Activated T-cell treated with anti-CD3 and anti-CD28 coated beads for 1 hour (primary cell): ENCODE measurements at regions not wholly inside any gene's neighbourhood (a gene's known extent, or its start where the extent isn't known, plus 50 kb on each side); places are given as distances from the start of the nearest gene placed in this dataset.

ENCODE experiments used
- DNase-seq: peaks from one replicate; pipeline ENCODE4 v3.0.0-alpha.2; 2020; ENCODE audit warnings: low read depth

DNA sequence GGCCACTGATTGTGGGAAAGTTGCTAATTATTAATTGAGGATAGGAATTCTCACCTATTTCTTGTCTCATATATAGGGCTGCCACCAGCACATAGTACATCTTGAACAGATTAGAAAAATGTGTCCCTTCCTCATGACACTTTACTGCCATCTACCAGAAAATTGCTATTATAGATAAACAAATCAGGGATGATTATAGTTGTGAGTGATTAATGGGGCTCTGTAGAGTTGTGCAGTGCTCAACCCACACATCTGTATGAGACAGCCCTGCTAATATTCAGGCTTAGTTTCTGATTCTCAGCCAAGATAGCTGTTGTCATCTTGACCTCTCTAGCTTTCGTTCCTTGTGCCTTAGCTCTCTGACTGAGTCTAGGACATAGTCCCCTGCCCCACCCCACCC, 373.3 kb downstream of the TLE4 start:
- DNase-seq, result no peak

DNA sequence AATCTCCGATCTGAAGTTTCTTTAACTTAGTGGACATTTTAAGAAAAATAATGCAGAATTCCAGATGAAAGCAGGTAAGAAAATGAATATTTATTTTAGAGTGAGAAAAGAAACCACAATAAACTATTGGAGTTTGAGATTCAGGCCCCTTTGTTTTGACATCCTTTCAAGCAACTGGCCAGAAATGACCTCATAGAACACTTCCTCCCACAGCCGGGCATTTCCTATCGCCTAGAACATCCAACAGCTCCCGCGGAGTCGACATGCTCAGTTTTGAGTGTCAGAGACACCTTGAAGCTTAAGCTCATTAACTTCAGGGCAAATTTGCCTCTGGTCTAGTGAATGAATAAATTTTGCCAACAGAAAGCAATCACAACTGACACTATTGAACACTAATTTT, 369.2 kb downstream of the TLE4 start:
- DNase-seq, result no peak

DNA sequence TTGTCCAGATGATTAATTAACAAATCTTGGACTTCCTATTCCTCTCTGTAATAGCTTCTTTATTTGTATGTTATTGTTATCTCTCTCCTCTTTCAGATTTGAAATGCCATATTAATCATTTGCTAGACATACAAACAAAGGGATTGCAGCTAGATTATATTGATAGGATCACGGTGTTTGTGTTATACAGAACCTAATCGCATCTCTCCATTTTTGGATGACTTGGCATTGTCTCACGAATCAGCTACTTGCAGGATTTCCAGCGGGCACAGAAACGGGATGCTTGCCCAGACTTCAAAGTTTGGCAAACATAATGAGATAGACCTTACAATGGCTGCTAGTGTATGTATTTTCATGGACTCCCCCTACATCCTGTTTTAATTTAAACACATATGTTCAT, 368.1 kb downstream of the TLE4 start:
- DNase-seq, result no peak

DNA sequence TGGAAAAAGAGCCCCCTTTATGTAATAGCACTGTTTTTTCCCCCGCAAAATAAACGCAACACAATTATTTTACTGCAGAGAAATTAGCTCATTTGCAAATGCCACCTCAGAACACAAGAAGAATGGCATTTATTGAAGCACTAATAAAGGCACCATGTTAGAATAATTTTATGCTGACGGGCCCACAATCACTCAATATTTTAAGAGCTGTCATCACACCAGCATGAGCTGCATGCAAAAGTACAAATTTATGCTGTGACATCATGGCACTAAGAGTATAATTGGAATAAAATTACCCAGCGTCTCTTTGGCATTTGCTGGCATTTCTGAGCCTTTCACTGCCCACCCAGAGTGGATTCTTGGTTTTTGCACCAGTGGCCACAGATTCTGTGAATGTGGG, 364.6 kb downstream of the TLE4 start:
- no peak for DNase-seq

DNA sequence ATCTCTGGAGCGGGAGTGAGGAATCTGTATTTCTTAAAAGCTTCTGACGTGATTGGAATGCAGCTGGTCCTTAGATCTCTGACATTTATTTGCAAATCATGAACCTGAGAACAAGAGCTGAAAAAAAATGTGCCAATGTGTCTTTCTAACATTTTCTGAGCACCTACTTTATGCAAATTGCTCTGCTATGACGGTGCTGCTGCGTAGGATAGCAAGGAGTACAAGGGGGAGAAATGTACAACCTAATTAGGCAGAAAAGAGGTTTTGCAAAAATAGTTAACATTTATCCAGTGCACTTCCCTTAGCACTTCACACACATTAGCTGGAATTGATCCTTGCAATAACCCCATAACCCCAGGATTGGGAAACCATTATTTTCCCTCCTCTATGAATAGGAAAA, 357.5 kb downstream of the TLE4 start:
- DNase-seq, result no peak

DNA sequence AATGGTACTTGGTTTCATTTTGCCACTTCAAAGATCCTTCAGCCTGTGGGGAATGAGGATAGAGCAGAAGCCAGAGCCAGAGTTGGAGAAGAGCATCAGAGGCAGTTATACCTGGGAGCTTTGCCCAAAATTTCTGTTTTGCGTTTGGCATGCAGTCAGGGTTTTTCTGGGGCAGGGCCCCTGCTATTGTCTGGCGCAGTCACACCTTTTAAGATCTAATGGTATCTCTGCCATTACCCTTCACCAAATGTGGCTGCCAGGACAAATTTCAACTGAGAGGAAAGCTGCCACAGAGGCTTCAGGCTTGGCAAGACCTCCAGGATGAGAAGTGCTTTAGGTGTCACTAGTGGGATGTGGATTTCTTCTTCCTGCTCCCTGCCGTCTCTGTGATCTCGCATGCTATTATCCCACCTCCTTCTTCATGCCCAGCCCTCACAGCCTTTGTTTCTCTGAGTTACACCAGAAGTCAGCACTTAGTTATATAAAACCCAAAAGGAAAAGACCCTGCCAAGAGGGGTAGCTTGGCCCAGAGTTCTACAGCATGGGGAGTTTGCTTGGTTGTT, 357.0 kb downstream of the TLE4 start:
- no peak for DNase-seq

DNA sequence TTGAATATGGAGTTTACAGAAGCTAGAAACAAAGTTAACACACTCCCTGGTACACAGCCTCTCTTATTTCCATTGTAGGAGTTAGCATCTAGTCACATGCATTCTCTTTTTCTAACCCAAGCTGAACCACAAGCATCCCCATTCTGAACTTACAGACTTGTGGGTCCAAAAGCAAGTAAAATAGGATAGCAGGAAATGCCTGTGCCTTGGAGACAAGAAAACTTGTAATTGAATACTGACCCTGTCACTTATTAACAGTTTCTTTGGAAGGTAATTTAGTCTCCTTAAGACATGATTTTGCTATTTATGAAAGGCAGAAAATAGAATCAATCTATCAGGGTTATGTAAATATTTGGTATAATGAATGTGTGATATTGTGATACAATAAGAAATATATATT, 353.6 kb downstream of the TLE4 start:
- no peak for DNase-seq

GRCh38 chr9:79924836-79925235, 353.1 kb downstream of the TLE4 start:
- DNase-seq, result no peak

DNA sequence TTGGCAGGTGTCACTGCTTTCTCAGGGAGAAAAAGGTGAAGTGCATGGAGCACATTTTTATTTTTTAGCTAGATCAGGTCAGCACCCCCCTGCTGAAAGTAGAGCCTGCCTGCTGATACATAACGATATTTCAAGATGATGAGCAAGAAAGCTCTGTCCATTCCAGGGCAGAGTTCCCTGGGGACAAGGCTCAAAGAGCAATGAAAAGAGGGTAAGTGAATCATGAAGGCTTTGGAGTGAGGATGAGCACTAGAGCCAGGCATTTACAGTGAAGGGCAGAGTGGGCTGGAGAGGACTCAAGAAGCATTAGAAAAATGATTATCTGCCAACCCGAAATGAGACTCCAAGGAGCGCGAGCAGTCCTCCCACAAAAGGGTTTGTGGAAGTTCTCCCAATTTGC, 345.7 kb downstream of the TLE4 start:
- no peak for DNase-seq

GRCh38 chr9:79913867-79914266, 342.1 kb downstream of the TLE4 start:
- DNase-seq, result no peak

DNA sequence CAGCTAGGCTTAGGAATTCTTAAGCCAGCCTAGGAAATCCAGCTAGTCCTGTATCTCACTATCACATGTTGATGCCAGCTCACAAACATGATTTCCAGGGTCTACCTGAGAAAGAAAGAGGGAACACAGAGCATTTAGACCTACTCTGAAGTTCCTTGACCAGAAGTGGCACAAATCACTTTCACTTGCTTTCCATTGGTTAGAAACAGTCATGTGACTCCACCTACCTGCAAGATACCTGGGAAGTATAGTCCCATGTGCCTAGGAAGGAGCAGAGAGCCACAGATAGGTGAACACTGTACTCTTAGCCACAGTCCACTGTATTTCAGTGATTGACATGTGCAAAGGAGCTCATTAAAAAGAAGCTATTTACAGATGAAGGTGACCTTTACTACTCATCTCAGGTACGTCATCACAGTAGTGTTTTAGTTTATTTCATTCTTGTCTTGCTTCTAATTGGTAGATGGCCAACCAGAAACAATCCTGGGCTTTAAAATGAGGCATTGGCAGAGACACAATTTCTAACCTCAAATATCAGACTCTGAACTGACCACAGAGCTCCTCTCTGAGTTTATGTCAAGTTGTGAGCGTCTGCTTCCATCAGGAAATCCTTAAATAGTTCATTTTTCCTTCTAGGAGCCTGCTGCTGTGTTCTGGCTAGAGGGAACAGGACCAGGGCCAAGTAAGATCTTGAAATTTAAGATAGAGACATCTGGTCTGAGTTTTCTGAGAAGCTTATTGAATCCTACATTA, 340.7 kb downstream of the TLE4 start:
- DNase-seq, result no peak

DNA sequence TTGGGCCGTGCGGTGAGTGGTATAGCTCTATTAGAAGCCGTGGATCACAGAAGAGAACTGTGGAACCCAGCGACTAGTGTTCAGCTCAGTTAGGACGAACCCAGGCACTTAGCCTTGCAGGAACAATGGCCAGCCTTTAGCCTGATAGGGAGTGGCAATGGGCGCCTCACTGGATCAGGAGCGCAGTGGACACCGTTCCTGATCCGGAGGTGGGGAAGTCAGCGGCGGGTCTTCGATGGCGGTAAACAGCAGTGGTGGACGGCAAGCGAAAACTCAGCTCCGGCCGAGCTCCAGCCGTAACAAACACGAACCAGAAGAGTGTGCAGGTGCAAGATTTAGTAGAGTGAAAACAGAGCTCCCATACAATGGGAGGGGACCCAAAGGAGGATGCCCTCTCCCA, 340.0 kb downstream of the TLE4 start:
- DNase-seq, result no peak

- no peak for DNase-seq
These were observed 331.2 kb downstream of the TLE4 start for GRCh38 chr9:79902825-79903600.

DNA sequence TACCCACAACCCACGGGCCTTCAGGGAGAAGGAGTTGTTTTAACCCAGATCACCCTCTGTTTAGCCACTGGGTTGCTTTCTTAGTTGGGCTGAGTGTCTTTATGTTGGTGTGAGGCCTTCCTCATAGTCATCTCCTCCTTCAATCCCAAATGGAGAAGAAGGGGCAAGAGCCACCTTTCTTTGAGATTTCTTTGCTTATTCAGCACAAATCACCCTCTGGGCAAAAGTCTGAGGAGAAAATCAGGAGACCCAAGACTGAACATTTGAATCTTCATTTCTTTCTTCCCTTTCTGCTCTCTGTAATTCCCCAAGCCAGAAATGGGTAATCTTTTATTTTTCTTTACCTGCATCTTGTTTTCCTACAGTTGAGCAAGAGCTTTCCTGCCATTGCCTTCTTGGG, 329.0 kb downstream of the TLE4 start:
- no peak for DNase-seq

- no peak for DNase-seq
These were observed 324.7 kb downstream of the TLE4 start for GRCh38 chr9:79896390-79896980.

DNA sequence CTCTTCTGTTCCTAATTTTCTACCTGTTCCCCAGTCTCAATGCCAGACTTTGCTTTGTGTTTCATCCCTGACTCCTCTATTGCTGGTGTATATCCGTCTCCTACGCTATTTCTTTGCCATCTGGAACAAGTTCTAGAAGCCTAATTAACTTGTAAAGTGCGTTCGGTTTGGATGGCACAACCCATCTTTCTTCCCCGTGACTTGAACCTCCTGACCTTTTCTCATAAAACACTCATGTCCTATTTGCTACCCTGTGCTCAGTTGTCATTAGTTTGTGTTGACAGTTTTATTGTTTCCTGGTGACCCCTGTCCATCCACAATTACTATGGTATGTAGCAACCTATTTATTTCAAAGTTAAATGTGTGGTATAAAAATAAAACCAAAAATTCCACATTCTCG, 323.5 kb downstream of the TLE4 start:
- no peak for DNase-seq

- no peak for DNase-seq
These were observed 317.6 kb downstream of the TLE4 start for GRCh38 chr9:79889369-79889768.

DNA sequence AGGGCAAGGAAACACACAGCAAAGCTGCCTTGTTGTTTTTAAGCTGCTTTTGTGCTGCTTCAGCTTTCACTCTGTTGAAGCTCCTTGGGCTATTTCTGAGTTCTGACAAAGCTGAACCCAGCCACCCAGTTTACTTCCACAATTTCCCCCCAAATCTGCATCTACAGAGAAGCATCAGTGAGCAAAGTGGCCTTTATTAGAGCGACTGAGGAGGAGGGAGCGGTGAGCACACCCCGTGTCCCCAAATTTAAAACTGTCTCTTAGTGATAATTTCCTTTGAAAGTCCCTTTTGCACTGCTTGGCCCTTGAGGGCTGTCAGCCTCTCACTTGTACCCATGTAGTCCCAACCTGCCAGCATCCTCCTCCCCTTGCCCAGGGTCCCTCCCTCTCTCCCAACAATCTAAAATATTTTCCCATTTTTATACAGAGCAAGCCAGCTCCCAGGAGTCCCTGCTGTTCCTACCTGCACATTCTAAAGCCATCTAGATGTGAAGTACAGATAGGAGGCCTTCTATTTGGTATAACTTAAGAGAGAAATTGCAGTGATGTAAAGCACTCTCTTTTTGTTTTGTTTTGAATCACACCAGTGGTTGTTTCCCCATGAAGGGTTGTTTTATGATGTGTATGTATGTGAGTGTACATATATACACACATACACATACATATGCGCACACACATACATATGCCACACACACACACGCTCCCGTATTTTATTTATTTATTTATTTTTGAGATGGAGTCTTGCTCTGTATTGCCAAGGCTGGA, 313.5 kb downstream of the TLE4 start:
- no peak for DNase-seq

GRCh38 chr9:79884546-79884945, 312.8 kb downstream of the TLE4 start:
- no peak for DNase-seq

GRCh38 chr9:79883073-79883645, 311.4 kb downstream of the TLE4 start:
- peak; percentile 36 for DNase-seq

DNA sequence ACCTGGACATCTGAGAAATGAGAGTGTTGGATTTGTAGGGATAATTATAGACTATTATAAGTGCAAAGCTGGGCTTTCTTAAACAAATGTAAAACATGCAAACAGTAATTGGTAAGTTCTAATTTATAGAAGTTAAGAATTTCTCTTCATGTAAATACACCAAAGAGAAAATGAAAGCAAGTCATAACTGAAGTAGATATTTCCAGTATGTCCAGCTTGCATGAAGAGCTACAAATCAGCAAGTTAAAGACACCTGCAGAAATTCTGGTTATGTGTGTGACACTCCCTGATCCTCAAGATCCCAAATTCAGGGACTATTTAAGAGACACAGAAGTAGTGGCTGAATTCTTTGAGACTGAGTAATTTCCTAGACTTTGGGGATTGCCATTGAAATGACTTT, 308.9 kb downstream of the TLE4 start:
- no peak for DNase-seq
